GM23248 (cell line): ENCODE measurements at regions not wholly inside any gene's neighbourhood (a gene's known extent, or its start where the extent isn't known, plus 50 kb on each side); places are given as distances from the start of the nearest gene placed in this dataset.
"Not testable (repeated sequence)": the region's sequence is repeated elsewhere in the genome, so short reads cannot be mapped to it uniquely, and the experiment has no call there.

Experiments used
- DNase-seq: peaks from one replicate; pipeline ENCODE4 v3.0.0-alpha.2; 2015
- H2AFZ ChIP-seq: fragments of 200-600 bp; sonication (generic); 2 replicates; pipeline ENCODE4 v1.6.1; 2016; ENCODE audit warnings: antibody characterized with exemption
- H3F3A ChIP-seq: fragments of 200-600 bp; sonication (generic); 2 replicates; pipeline ENCODE4 v1.6.1; 2016; ENCODE audit warnings: mild to moderate bottlenecking, antibody characterized with exemption, mixed run types; ENCODE audit not compliant: insufficient read depth
- H3K27ac ChIP-seq: fragments of 200-600 bp; sonication (generic); 2 replicates; pipeline ENCODE4 v1.5.1; 2016; ENCODE audit warnings: mild to moderate bottlenecking
- H3K27me3 ChIP-seq: fragments of 200-600 bp; sonication (generic); replicated peaks from 2 replicates; pipeline ENCODE4 v1.6.1; 2016; ENCODE audit warnings: mild to moderate bottlenecking; ENCODE audit not compliant: insufficient read depth
- H3K36me3 ChIP-seq: fragments of 200-600 bp; sonication (generic); 2 replicates; pipeline ENCODE4 v1.6.1; 2016; ENCODE audit warnings: low read depth, mild to moderate bottlenecking
- H3K4me1 ChIP-seq: fragments of 200-600 bp; sonication (generic); 2 replicates; pipeline ENCODE4 v1.6.1; 2016; ENCODE audit warnings: mild to moderate bottlenecking; ENCODE audit not compliant: insufficient read depth
- H3K4me2 ChIP-seq: fragments of 200-600 bp; sonication (generic); one replicate; pipeline ENCODE4 v1.6.1; 2016; ENCODE audit warnings: mild to moderate bottlenecking; ENCODE audit not compliant: unreplicated experiment
- H3K4me3 ChIP-seq: fragments of 200-600 bp; sonication (generic); 2 replicates; pipeline ENCODE4 v1.5.1; 2016; ENCODE audit warnings: mild to moderate bottlenecking
- H3K79me2 ChIP-seq: fragments of 200-600 bp; sonication (generic); 2 replicates; pipeline ENCODE4 v1.6.1; 2016; ENCODE audit warnings: mild to moderate bottlenecking; ENCODE audit not compliant: insufficient read depth
- H3K9ac ChIP-seq: fragments of 200-600 bp; sonication (generic); 2 replicates; pipeline ENCODE4 v1.6.1; 2016; ENCODE audit warnings: mild to moderate bottlenecking
- H3K9me2 ChIP-seq: fragments of 200-600 bp; sonication (generic); 2 replicates; pipeline ENCODE4 v1.6.1; 2016; ENCODE audit warnings: mixed run types, mild to moderate bottlenecking, moderate library complexity; ENCODE audit not compliant: insufficient read depth
- H3K9me3 ChIP-seq: fragments of 200-600 bp; sonication (generic); one replicate; pipeline ENCODE4 v1.6.1; 2017; ENCODE audit warnings: low read depth
- H4K20me1 ChIP-seq: fragments of 200-600 bp; sonication (generic); 2 replicates; pipeline ENCODE4 v1.6.0; 2016; ENCODE audit not compliant: insufficient read depth
- EZH2 ChIP-seq: fragments of 200-600 bp; sonication (generic); IDR thresholded peaks from 2 replicates; pipeline ENCODE4 v1.6.1; 2018; ENCODE audit warnings: antibody characterized with exemption, mild to moderate bottlenecking; ENCODE audit not compliant: insufficient read depth, poor library complexity, severe bottlenecking
- EZH2phosphoT487 ChIP-seq: fragments of 200-600 bp; sonication (generic); IDR thresholded peaks from 2 replicates; pipeline ENCODE4 v1.6.1; 2018; ENCODE audit warnings: antibody characterized with exemption, moderate library complexity, mild to moderate bottlenecking, low read depth; ENCODE audit not compliant: insufficient read depth
- WGBS, 2 experiments: methylation state at CpG; one replicate each; pipeline ENCODE4 v1.1.6; 2015 to 2017; ENCODE audit warnings: low lambda C conversion rate in 2 of 2, low coverage in 1 of 2; ENCODE audit errors: missing lambda C conversion rate in 2 of 2; 5-methylcytosine and 5-hydroxymethylcytosine counted together
- in situ Hi-C: fragments of 300-500 bp; cut with MboI; formaldehyde crosslinking; loops from 2 replicates; pipeline ENCODE4 v1.15.0; 2020

DNA sequence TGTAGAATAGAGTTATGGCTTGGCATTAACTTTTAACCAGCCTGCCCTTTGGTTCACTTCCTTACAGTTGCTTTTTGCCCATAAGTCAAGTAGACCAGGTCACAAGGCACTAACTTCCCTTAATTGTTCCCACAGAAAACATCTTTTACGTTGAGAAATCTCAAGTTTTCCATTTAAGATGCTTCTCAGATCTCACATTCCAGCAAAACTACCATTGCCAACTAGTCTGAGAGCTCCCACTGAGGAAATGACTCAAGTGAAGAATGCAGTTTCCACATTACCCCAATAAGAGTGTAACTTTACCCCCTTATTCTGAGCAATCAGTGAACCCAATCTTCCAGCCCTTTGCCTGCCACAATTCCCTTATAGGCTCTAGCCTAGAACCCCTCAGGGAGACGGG, 502.2 kb upstream of the OLFM3 start:
- H3F3A ChIP-seq = no peaks in the 10 kb centered on the region
- H3K9me3 ChIP-seq = peaks cover 3% of the 10 kb centered on the region
- no peaks in the 10 kb centered on the region for H3K4me1 ChIP-seq
- no peak overlapping the region for H3K27ac ChIP-seq
- TF ChIP-seq EZH2 (no peak), EZH2phosphoT487 (no peak)
- 6 to 9% methylated on average over 2 of the region's 2 CpGs for WGBS, 2 experiments
- no peak overlapping the region for H3K9ac ChIP-seq
- no peak overlapping the region for H3K4me3 ChIP-seq
- no peaks in the 10 kb centered on the region for H4K20me1 ChIP-seq
- H3K27me3 ChIP-seq = no peaks in the 10 kb centered on the region
- in situ Hi-C loops = no loop called here
- no peak for DNase-seq
- no peaks in the 10 kb centered on the region for H3K79me2 ChIP-seq
- no peaks in the 10 kb centered on the region for H3K36me3 ChIP-seq
- H3K4me2 ChIP-seq = no peak overlapping the region
- H3K9me2 ChIP-seq = no peaks in the 10 kb centered on the region
- no peak overlapping the region for H2AFZ ChIP-seq

DNA sequence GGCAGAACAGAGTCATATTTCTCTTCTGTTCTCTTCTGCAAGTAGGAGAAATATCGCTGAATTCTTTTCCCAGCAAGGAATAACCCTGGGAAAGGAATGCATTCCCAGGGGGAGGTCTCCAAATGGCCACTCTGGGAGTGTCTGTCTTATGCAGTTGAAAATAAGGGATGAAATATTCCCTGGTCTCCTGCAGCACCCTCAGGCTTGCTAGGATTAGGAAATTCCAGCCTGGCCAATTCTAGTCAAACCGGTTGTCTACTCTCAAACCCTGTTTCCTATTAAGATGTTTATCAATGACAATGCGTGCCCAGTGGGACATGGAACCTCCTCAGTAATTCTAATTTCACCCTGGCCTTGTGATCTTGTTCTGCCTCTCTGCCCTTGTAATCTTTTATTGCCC, 501.1 kb upstream of the OLFM3 start:
- H3K4me3 ChIP-seq, H3K9me3 ChIP-seq, H3K27me3 ChIP-seq, H3K4me1 ChIP-seq, H2AFZ ChIP-seq, H3K79me2 ChIP-seq, H4K20me1 ChIP-seq, in situ Hi-C loops, H3K36me3 ChIP-seq, DNase-seq, H3K27ac ChIP-seq, H3K9me2 ChIP-seq, H3F3A ChIP-seq, H3K4me2 ChIP-seq, H3K9ac ChIP-seq: not testable (repeated sequence)
- 23 to 34% methylated on average over 3 of the region's 3 CpGs for WGBS, 2 experiments

DNA sequence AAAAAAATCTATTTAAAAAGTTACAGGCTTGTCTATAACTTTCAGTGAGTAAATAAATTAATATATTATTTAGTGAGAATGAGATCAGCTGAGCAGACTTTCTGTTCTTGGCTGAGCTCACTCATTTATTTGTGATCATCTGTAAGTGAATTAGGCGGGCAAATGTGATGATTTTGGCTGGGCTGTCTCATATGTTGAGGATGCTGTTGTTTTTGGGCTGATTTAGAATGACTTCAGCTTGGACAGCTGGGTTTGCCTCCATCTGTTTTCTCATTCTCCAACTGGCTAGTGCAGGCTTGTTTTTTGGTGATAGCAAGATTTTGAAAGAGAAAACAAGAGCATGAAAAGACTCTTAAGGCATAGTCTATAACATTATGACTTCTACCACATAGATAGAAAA, 475.8 kb upstream of the OLFM3 start:
- Histone ChIP-seq H2AFZ (no peak overlapping the region), H3K27me3 (no peaks in the 10 kb centered on the region), H3K9me2 (no peaks in the 10 kb centered on the region), H3K27ac (no peak overlapping the region), H3K36me3 (no peaks in the 10 kb centered on the region), H4K20me1 (no peaks in the 10 kb centered on the region), H3K9me3 (no peaks in the 10 kb centered on the region), H3K9ac (no peak overlapping the region), H3K4me3 (no peak overlapping the region), H3F3A (no peaks in the 10 kb centered on the region), H3K4me2 (no peak overlapping the region), H3K79me2 (no peaks in the 10 kb centered on the region), H3K4me1 (no peaks in the 10 kb centered on the region)
- TF ChIP-seq EZH2phosphoT487 = no peak
- no peak for TF ChIP-seq EZH2
- no peak for DNase-seq
- in situ Hi-C loops = no loop called here
- 0 to 4% methylated on average over 1 of the region's 1 CpG for WGBS, 2 experiments

DNA sequence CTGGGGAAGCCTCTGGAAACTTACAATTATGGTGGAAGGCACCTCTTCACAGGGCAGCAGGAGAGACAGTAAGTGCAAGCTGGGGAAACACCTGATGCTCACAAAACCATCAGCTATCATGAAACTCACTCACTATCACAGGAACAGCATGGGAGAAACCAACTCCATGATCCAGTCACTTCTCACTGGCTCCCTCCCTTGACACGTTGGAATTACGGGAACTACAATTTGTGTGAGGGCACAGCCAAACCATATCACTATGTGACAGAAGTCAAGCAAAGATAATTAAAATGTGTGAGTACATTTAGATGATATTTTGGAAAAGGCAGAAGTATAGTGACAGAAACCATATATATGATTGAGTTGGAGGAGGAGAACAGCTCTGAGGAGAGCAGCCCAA, 474.0 kb upstream of the OLFM3 start:
- no peak overlapping the region for H3K4me3 ChIP-seq
- DNase-seq = no peak
- no peaks in the 10 kb centered on the region for H3K27me3 ChIP-seq
- H4K20me1 ChIP-seq = no peaks in the 10 kb centered on the region
- H3K4me2 ChIP-seq = no peak overlapping the region
- WGBS, 2 experiments = 6 to 8% methylated on average over 2 of the region's 2 CpGs
- H3F3A ChIP-seq = no peaks in the 10 kb centered on the region
- H2AFZ ChIP-seq = no peak overlapping the region
- no peaks in the 10 kb centered on the region for H3K9me3 ChIP-seq
- no peaks in the 10 kb centered on the region for H3K79me2 ChIP-seq
- no peak for TF ChIP-seq EZH2phosphoT487
- TF ChIP-seq EZH2 = no peak
- no peaks in the 10 kb centered on the region for H3K9me2 ChIP-seq
- in situ Hi-C loops = no loop called here
- H3K27ac ChIP-seq = no peak overlapping the region
- H3K4me1 ChIP-seq = no peaks in the 10 kb centered on the region
- no peak overlapping the region for H3K9ac ChIP-seq
- no peaks in the 10 kb centered on the region for H3K36me3 ChIP-seq

DNA sequence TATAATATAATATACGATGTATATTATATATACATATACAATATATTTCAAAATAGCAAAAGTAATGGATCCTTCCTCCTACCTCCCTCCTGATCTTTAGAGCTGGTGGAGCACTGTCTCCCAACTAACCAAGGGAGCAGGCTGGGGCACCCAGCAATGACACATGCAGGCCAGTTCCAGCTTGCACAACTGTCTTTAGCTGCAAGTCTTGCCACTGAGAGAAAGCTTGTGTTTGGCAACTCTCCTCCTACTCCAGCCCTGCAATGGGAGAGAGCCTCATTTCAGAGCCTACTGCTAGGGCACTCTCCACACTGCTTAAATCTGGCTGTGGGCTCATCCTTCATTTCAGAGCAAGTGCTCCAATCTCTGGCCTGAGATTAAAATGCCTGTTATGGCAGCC, 469.8 kb upstream of the OLFM3 start:
- WGBS, 2 experiments = 54 to 55% methylated on average over 1 of the region's 1 CpG
- H3K27me3 ChIP-seq = no peaks in the 10 kb centered on the region
- TF ChIP-seq EZH2 = no peak
- no peak for TF ChIP-seq EZH2phosphoT487
- H3F3A ChIP-seq = no peaks in the 10 kb centered on the region
- no peak overlapping the region for H3K9ac ChIP-seq
- no peak overlapping the region for H3K27ac ChIP-seq
- no peak for DNase-seq
- no peak overlapping the region for H3K4me3 ChIP-seq
- H3K79me2 ChIP-seq = no peaks in the 10 kb centered on the region
- H3K36me3 ChIP-seq = no peaks in the 10 kb centered on the region
- H3K4me1 ChIP-seq = no peaks in the 10 kb centered on the region
- H3K9me3 ChIP-seq = no peaks in the 10 kb centered on the region
- H2AFZ ChIP-seq = no peak overlapping the region
- H4K20me1 ChIP-seq = no peaks in the 10 kb centered on the region
- in situ Hi-C loops = no loop called here
- H3K9me2 ChIP-seq = no peaks in the 10 kb centered on the region
- H3K4me2 ChIP-seq = no peak overlapping the region
